B cell (primary cell): ENCODE measurements at regions not wholly inside any gene's neighbourhood (a gene's known extent, or its start where the extent isn't known, plus 50 kb on each side); places are given as distances from the start of the nearest gene placed in this dataset.

Experiments
- ATAC-seq: fragments of 200-7000 bp; cut with Tn5 transposase; one replicate; pipeline ENCODE4 v1.10.0; 2021; ENCODE audit warnings: low read depth, mild to moderate bottlenecking, moderate number of reproducible peaks, moderate library complexity
- CTCF ChIA-PET: fragments of 350-600 bp; sonication (Branson Sonifier 250); formaldehyde crosslinking; loops from one replicate; lab custom pipeline; 2021; ENCODE audit warnings: antibody characterized with exemption, inconsistent platforms; lab: Charles Lee
- POLR2A ChIA-PET: fragments of 350-600 bp; sonication (Branson Sonifier 250); formaldehyde crosslinking; loops from one replicate; lab custom pipeline; 2021; ENCODE audit warnings: antibody characterized with exemption; lab: Charles Lee
- DNase-seq: peaks from one replicate; pipeline ENCODE4 v3.0.0; 2013
- H2AFZ ChIP-seq: 2 replicates; pipeline ENCODE4 v1.6.1; 2012; ENCODE audit warnings: mild to moderate bottlenecking, low read depth, low read length; ENCODE audit not compliant: insufficient read depth, poor library complexity, severe bottlenecking
- H3K27ac ChIP-seq, 2 donors: 1 replicate in 1 of 2; 2 replicates in 1 of 2; pipeline ENCODE4 v1.5.1; 2012 to 2013; ENCODE audit warnings: low read length in 2 of 2, mild to moderate bottlenecking in 2 of 2, moderate library complexity in 1 of 2
- H3K27me3 ChIP-seq, 4 experiments: fragments of 200-600 bp in 1 of 4; sonication (generic) in 1 of 4; replicated peaks in 1 of 4; 1 replicate in 2 of 4; 2 replicates in 2 of 4; pipeline versions ENCODE4 v1.6.1 to v1.7.0; 2013 to 2016; ENCODE audit warnings: low read length in 3 of 4, mild to moderate bottlenecking in 2 of 4, mixed read lengths in 1 of 4, moderate library complexity in 1 of 4; ENCODE audit not compliant: insufficient read depth in 4 of 4, control insufficient read depth in 3 of 4; ENCODE audit errors: control extremely low read depth in 1 of 4
- H3K36me3 ChIP-seq, 2 experiments: replicated peaks in 1 of 2; 1 replicate in 1 of 2; 2 replicates in 1 of 2; pipeline versions ENCODE4 v1.6.1 to v1.7.1; 2013; ENCODE audit warnings: low read length in 1 of 2; ENCODE audit not compliant: insufficient read depth in 2 of 2, control insufficient read depth in 1 of 2; ENCODE audit errors: control extremely low read depth in 1 of 2, extremely low read depth in 1 of 2
- H3K4me1 ChIP-seq, 2 donors: fragments of 200-600 bp in 1 of 2; sonication (generic) in 1 of 2; 1 replicate in 1 of 2; 2 replicates in 1 of 2; pipeline versions ENCODE4 v1.5.1 to v1.6.1; 2013 to 2017; ENCODE audit warnings: low read length in 2 of 2; ENCODE audit not compliant: control insufficient read depth in 2 of 2, insufficient read depth in 2 of 2
- H3K4me2 ChIP-seq: replicated peaks from 2 replicates; pipeline ENCODE3; 2012; ENCODE audit warnings: mild to moderate bottlenecking, low read depth, low read length; ENCODE audit not compliant: poor library complexity, severe bottlenecking
- H3K4me3 ChIP-seq, 5 experiments: fragments of 200-600 bp in 1 of 5; sonication (generic) in 1 of 5; 1 replicate in 3 of 5; 2 replicates in 2 of 5; pipeline versions ENCODE4 v1.5.1 to v1.7.0; 2011 to 2016; ENCODE audit warnings: low read length in 4 of 5, mild to moderate bottlenecking in 4 of 5, low read depth in 2 of 5, control low read depth in 1 of 5, moderate library complexity in 1 of 5; ENCODE audit not compliant: insufficient read depth in 1 of 5; ENCODE audit errors: control extremely low read depth in 1 of 5, extremely low read depth in 1 of 5
- H3K79me2 ChIP-seq: fragments of 200-600 bp; sonication (generic); one replicate; pipeline ENCODE4 v1.6.0; 2016; ENCODE audit warnings: low read length; ENCODE audit not compliant: control insufficient read depth, insufficient read depth
- H3K9ac ChIP-seq: fragments of 200-600 bp; sonication (generic); 2 replicates; pipeline ENCODE4 v1.6.1; 2017; ENCODE audit warnings: mild to moderate bottlenecking, low read length, moderate library complexity
- H3K9me3 ChIP-seq, 3 donors: one replicate each; pipeline versions ENCODE4 v1.6.1 to v1.7.1; 2013; ENCODE audit warnings: low read length in 2 of 3; ENCODE audit not compliant: control insufficient read depth in 2 of 3, insufficient read depth in 1 of 3; ENCODE audit errors: control extremely low read depth in 1 of 3
- H4K20me1 ChIP-seq: 2 replicates; pipeline ENCODE4 v1.6.0; 2012; ENCODE audit warnings: mild to moderate bottlenecking, low read length; ENCODE audit not compliant: insufficient read depth, control insufficient read depth, poor library complexity, severe bottlenecking
- H3K27ac Mint-ChIP-seq: one replicate; pipeline ENCODE4 v1.8.0; 2021; ENCODE audit warnings: mixed read lengths
- H3K27me3 Mint-ChIP-seq: one replicate; pipeline ENCODE4 v1.8.0; 2021; ENCODE audit warnings: mixed read lengths
- H3K4me1 Mint-ChIP-seq: one replicate; pipeline ENCODE4 v1.8.0; 2021; ENCODE audit warnings: mixed read lengths
- H3K4me3 Mint-ChIP-seq: one replicate; pipeline ENCODE4 v1.8.0; 2021; ENCODE audit warnings: mixed read lengths
- H3K9me3 Mint-ChIP-seq: one replicate; pipeline ENCODE4 v1.8.0; 2022; ENCODE audit warnings: mixed read lengths; ENCODE audit not compliant: insufficient read depth
- EZH2 ChIP-seq: IDR thresholded peaks from 2 replicates; pipeline ENCODE4 v1.6.1; 2012; ENCODE audit warnings: borderline replicate concordance, low read depth, mild to moderate bottlenecking, moderate library complexity, low read length; ENCODE audit not compliant: insufficient read depth, poor library complexity, severe bottlenecking
- WGBS: methylation state at CpG from one replicate; pipeline ENCODE4 v1.1.5; 2013; ENCODE audit warnings: missing lambda C conversion rate; ENCODE audit not compliant: insufficient coverage; 5-methylcytosine and 5-hydroxymethylcytosine counted together
- intact Hi-C: fragments of 100-400 bp; cut with micrococcal nuclease; formaldehyde crosslinking; loops from one replicate; pipeline ENCODE4 v1.10.0; 2022
- TF ChIP-seq, protein P1 (sequence below): fragments of 200-600 bp; IDR thresholded peaks from one replicate; pipeline ENCODE4 v1.8.0; 2022; ENCODE audit warnings: antibody characterized with exemption, mild to moderate bottlenecking

DNA sequence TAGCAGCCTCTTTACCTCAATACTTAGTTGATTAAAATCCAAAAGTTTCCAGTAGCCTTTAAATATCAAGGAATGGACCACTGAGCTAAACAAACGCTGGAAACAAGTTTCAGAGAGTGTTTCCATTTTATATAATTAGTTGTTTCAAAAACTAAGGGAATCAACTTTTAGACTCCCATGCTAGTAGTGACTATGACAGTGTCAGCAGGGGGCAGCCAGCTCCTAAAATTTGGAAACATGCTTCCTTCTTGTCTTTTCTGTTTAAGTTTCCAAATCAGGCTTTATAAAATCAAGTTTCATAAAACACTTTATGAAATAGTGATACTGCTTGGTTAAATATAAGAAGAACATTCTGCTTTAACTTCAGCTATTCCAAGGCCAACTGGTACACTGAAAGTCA lies 138.2 kb upstream of the TMEM229A start:
- no peak overlapping the region for H3K9ac ChIP-seq
- H3K27me3 ChIP-seq, result no peaks in the 10 kb centered on the region
- no peak overlapping the region for H3K27ac Mint-ChIP-seq
- no peaks in the 10 kb centered on the region for H3K4me1 Mint-ChIP-seq
- no peak overlapping the region for H3K4me3 ChIP-seq
- H3K4me2 ChIP-seq, result no peak overlapping the region
- H2AFZ ChIP-seq, result no peak overlapping the region
- no peaks in the 10 kb centered on the region for H4K20me1 ChIP-seq
- WGBS, result no CpG with 5 or more reads among the region's 1 CpG
- H3K4me1 ChIP-seq, result no peaks in the 10 kb centered on the region
- H3K36me3 ChIP-seq, result no peaks in the 10 kb centered on the region
- no peaks in the 10 kb centered on the region for H3K9me3 ChIP-seq
- H3K27me3 Mint-ChIP-seq, result no peaks in the 10 kb centered on the region
- ChIA-PET POLR2A (no interaction called here), CTCF (no interaction called here)
- no peaks in the 10 kb centered on the region for H3K9me3 Mint-ChIP-seq
- H3K79me2 ChIP-seq, result no peaks in the 10 kb centered on the region
- intact Hi-C loops, result no loop called here
- DNase-seq (no peak), ATAC-seq (no peak)
- no peak overlapping the region for H3K27ac ChIP-seq
- no peak for TF ChIP-seq EZH2
- TF ChIP-seq, protein P1, sequence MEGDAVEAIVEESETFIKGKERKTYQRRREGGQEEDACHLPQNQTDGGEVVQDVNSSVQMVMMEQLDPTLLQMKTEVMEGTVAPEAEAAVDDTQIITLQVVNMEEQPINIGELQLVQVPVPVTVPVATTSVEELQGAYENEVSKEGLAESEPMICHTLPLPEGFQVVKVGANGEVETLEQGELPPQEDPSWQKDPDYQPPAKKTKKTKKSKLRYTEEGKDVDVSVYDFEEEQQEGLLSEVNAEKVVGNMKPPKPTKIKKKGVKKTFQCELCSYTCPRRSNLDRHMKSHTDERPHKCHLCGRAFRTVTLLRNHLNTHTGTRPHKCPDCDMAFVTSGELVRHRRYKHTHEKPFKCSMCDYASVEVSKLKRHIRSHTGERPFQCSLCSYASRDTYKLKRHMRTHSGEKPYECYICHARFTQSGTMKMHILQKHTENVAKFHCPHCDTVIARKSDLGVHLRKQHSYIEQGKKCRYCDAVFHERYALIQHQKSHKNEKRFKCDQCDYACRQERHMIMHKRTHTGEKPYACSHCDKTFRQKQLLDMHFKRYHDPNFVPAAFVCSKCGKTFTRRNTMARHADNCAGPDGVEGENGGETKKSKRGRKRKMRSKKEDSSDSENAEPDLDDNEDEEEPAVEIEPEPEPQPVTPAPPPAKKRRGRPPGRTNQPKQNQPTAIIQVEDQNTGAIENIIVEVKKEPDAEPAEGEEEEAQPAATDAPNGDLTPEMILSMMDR, result no peak
- H3K4me3 Mint-ChIP-seq, result no peak overlapping the region

DNA sequence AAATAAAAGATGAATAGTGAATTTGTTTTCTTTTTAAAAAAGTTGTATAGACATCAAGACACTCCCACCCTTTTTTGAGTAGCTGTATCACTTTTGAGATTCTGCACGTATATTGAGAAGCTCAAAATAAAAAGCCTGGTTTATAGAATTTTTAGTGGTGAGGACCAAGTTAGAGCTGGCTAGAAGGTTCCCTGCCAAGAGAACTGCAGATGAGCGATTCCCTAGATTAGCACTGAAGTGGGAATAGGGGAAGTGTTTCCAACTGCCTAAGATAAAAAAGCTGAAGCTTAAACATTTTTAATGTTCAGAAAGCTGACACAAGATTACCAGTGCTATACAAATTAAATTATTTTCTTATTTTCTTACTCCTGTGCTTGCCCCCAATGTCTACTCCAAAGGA lies 135.7 kb upstream of the TMEM229A start:
- Histone ChIP-seq H3K4me1 (no peaks in the 10 kb centered on the region), H3K27ac (no peak overlapping the region), H3K4me3 (no peak overlapping the region), H3K79me2 (no peaks in the 10 kb centered on the region), H3K9me3 (no peaks in the 10 kb centered on the region), H3K4me2 (no peak overlapping the region), H3K36me3 (no peaks in the 10 kb centered on the region), H4K20me1 (no peaks in the 10 kb centered on the region), H3K27me3 (no peaks in the 10 kb centered on the region), H3K9ac (no peak overlapping the region), H2AFZ (no peak overlapping the region)
- POLR2A ChIA-PET, result no interaction called here
- H3K4me1 Mint-ChIP-seq, result no peaks in the 10 kb centered on the region
- H3K27me3 Mint-ChIP-seq, result no peaks in the 10 kb centered on the region
- CTCF ChIA-PET, result no interaction called here
- intact Hi-C loops, result no loop called here
- H3K4me3 Mint-ChIP-seq, result no peak overlapping the region
- DNase-seq (no peak), ATAC-seq (no peak)
- WGBS, result no CpG with 5 or more reads among the region's 2 CpGs
- no peak overlapping the region for H3K27ac Mint-ChIP-seq
- no peaks in the 10 kb centered on the region for H3K9me3 Mint-ChIP-seq
- TF ChIP-seq EZH2, result no peak
- TF ChIP-seq, protein P1, result no peak
